Hindlimb muscle (tissue), 1 donor: ENCODE measurements at regions not wholly inside any gene's neighbourhood (a gene's known extent, or its start where the extent isn't known, plus 50 kb on each side); places are given as distances from the start of the nearest gene placed in this dataset.

Experiments used
- DNase-seq: peaks from one replicate; pipeline ENCODE4 v3.0.0-alpha.2; 2013

DNA sequence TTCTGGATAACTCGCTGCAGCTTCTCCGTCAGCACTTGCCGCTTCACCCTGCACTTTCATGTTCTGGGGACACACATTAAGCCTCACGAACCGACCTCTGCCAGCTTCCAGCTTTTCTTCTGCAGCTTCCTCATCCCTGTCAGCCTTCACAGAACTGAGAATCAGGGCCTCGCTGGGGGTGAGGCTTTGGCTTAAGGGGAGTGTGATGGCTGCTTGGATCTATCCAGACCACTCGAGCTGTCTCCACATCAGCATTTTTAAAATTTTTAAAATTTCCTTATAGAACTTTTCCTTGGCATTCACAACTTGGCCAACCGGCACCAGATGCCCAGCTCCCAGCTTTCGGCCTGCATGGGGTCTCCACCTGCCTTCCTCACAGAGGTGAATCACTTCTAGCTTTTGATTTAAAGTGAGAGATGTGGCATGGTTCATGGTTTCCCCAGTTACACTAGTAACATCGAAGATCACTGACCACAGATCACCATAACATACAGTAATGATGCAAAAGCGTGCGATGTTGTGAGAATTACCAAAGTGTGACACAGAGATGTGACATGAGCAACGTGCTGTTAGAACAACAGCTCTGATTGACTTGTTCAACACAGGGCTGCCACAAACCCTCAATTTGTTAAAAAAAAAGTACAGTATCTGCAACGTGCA lies 139.1 kb upstream of the C14orf180 start:
- DNase-seq: no peak

DNA sequence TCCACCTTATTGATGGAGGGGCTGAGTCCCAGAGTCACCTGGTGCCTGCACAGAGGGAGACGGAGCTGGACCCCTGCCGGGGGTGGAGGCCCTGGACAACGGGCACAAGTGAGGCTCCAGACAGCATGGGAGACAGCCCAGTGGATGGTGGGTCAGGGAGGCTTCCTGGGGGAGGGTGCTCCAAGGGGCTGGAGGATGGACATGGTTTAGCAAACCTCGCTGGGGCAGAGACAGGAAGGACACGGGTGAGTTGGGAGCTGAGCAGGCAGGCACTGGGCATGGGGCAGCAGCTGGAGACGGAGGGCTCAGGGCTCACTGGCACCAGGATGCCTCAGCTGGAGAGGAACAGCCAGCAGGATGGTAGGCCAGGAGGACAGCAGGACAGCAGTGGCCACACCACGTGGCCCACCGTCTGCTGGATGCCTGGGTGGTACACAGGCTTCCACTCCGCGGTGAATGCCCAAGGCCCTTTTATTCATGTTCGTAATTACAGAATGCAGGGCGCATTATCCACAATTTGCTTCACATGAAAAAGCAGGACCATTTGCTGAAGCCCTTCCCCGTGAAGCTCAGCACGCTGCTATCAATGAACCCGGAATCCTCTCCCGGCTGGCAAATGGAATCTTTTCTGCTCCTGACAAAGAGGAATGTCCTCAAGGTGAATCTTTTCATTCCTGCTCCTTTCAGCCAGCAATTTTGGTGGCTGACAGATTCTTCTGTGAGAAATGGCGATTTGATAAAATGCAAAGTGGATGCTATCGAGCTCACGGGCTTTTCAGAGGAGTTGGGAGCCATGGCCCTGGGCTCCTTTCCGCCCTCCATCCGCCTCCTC lies 138.1 kb upstream of the C14orf180 start:
- DNase-seq: no peak

DNA sequence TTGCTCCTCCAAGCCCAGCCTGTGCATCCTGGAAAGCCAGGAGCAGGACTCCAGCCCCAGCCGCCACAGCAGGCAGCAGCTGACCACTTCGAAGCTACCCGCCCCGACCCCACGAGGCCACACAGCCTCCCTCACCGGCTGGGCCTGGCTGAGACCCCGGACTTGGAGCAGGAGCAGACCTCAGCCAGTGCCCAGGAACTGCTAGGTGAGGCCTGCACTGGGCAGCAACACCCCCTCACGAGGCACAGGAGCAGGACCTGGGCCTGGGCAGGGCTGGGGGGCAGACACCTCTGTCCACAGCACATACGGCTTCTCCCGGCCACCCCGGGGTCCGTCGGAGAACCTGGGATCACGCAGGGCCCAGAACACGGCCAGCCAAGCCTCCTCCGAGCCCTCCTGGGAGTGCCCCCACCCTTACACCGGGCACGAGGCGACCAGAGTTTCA lies 137.4 kb upstream of the C14orf180 start:
- DNase-seq: no peak

DNA sequence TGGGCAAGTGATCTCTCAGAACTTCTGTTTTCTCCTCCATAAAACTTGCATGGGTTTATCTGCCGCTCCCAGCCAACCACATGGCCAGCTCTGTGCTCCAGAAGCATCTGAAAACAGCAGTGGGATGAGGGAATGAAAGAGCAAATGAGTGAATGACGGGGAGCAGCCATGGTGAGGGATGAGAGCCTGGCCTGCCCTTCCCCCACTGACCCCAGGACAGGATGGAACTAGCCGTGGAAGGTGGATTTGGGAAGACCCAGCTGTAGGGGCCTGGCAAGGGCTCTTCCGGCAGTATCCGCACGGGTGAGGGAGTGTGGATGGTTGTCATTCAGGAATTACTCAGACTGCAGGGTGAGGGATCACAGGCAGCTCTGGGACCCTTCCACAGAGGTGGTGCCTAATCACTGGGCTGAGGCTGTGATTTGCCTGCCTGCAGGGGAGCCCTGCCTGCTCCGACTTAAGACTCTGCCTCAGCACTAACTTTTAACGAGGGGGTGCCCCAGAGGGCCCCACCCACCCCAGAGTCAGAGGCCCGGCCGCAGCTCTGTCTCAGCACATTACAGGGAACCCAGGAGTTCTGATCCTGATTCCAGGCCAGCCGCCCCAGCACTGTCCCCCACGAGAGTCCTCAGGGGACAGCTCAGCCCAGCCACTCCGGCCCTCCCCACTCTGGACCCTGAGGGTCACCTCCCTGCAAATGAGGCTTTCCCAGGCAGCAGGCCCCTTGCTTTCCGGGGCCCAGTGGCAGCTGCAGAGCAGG lies 136.8 kb upstream of the C14orf180 start:
- no peak for DNase-seq

DNA sequence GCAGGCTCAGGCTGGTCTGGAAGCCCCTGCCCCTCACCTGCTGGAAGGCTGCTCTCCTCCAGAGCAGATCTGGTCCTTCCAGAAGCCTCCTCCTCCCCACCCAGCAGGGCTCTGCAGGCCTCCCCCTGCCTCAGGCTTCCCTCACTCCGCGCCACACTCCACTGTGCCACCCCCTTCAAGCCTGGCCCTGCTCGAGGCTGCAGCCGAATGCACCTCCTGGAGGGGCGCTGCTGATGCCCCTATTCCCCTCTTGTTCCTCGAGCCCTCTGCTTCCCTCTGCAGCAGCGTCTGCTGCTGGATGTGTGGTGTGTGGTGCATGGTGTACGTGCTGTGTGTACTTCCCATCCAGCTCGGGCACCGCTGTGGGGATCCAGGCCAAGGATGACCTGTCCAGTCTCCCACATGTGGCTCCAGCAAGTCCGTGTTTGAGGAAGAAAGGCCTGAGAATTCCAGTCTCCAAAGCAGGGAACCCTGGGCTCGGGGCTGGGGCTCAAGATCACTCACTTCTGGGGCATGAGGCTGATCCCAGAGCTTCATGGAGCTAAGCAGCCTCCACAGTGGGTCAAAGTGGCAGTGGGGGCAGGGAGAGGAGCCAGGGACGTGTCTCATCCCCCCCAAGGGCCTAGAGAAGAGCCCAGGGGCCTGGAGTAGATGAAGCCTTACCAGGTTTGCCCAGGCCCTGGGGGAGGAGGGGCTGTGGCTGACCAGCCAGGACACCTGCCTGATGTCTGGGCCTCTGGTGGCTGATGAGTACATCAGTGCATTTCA lies 136.0 kb upstream of the C14orf180 start:
- DNase-seq: no peak

DNA sequence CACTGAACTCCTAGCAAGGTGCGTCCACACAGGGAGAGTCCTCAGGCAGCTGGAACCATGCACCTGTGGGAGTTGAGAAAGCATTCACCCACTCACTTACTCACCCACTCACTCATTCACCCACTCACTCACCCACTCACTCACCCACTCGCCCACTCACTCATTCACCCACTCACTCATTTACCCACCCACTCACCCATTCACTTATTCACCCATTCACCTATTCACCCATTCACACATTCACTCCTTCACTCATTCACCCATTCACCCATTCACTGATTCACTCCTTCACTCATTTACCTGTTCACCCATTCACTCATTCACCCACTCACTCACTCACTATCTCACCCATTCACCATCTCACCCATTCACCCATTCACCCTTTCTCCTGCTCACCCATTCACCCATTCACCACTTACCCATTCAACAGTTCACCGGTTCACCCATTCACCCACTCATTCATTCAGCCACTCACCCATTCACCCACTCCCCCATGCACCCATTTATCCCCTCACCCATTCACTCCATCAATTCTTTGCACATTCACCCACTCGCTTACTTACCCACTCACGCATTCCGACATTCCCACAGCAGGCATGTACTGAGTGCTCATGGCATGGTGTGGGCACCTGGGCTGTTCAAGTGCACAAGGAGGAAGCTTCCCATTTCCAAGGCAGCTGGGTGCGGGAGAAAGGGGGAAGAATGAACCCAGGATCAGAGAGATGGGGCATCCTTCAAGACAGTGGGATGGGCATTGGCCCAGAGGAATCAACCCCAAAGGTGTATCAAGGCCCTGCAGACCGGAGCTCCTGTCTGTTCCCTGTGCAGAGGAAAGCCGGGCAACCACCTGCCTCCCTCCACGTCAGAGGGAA lies 135.2 kb upstream of the C14orf180 start:
- no peak for DNase-seq

DNA sequence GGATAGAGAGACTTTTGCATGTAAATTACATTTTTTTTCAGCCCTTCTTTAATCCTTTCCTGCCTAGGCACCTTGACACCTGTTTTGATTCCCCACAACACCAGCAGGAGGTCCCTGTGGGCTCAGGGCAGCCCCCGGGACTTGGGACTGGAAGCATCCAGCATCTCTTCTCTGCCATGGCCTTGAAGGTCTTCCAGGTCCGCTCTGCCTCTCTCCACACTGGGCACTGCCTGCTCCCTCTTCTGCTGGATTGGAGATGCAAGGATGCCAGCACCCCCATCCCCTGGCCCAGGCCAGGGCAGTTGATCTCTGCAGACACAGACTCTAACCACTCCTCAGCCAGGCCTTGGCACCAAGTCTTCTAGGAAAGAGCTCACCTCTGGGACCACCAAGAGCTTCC lies 134.5 kb upstream of the C14orf180 start:
- no peak for DNase-seq

DNA sequence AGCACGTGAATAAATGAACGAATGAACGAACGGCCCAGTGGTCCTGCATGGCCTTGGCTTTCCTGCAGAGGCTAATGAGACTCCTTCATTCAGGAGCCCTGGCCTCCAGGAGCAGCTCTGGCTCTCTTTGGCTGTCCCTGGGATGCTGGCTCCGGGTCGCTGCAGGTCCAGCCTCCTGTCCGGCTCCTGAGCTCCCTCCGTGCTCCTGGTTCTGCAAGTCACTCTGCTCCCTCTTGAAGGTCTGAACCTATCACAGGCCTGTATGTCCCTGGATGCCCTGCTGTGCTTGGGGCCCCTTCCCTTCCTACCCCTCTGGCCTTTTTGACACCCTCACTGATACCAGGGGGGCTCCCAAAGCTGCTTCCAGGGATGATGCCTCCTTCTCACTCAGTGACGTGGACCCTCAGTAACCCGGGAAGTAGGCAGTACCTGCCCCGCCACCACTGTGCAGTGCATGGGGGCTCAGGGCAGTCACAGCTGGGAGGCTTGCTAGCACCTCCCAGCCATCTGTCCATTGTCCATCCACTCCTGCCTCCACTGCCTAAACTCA lies 133.7 kb upstream of the C14orf180 start:
- DNase-seq: no peak

DNA sequence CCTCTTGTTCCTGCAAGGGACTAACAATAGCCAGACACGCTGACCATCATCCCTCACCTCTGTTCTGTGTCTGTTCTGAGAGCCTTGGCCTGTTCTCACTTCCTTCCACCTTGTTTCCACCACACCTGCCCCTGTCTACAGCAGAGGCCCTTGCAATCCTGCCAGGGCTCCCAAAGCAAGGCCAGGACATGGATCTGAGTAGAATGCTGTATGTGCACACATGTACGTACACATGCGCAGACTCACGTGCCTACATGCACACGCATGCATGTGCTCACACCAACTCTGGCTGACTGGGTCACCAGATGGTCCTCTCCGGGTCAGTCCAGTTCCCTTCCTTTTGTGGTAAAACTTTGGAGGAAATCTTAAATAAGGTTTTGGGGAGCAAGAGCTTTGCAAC lies 133.0 kb upstream of the C14orf180 start:
- no peak for DNase-seq

DNA sequence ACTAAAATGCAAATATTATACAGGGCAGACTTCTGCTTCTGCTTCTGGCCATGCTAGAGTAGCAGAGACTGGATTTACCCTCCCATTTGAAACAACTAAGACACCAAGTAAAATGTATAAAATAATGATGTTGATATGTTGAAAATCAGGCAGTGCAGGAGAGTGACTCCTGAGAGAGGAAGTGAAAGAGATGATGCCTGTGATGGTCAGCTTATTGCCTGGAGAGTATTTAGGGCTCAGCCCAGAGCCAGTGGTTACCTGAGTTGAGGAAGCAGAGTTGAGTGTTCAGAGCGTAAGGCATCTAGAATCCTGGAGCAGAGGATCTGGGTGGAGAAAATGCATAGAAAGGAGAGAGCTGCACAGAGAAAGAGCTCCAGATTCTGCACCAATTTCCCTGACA lies 131.8 kb upstream of the C14orf180 start:
- no peak for DNase-seq

DNA sequence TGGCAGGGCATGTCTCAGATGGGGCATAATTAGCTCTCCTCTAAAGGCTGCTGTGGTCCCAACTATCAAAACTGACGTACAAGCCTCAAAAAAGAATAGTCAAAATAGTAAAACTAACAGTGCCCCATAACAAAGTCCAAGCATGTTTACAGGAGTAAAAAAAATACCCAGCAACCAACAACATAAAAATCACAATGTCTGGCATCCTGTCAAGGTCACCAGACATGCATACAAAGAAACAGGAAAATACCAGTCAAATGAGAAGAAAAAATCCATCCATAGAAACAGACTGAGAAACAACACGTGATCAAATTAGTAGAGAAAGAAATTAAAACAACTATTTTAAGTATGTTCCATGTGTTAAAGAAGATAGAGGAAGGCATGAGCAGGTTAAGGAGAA lies 131.2 kb upstream of the C14orf180 start:
- no peak for DNase-seq

DNA sequence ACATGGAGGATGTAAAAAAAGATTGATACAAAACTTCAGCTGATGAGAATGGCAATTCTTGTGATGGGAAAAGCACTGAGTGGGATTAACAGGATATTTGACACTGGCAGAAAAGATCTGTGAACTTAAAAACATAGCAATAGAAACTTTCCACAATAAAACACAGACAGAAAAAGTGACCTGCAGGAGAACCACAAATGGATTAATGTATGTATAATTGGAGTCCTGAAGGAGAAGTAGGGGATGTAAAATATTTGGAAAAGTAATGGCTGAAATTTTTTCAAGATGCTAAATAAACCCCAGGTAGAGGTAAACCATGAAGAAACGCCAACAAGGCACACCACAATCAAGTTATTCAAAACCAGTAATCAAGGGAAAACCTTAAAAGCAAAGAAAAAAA lies 130.8 kb upstream of the C14orf180 start:
- no peak for DNase-seq

DNA sequence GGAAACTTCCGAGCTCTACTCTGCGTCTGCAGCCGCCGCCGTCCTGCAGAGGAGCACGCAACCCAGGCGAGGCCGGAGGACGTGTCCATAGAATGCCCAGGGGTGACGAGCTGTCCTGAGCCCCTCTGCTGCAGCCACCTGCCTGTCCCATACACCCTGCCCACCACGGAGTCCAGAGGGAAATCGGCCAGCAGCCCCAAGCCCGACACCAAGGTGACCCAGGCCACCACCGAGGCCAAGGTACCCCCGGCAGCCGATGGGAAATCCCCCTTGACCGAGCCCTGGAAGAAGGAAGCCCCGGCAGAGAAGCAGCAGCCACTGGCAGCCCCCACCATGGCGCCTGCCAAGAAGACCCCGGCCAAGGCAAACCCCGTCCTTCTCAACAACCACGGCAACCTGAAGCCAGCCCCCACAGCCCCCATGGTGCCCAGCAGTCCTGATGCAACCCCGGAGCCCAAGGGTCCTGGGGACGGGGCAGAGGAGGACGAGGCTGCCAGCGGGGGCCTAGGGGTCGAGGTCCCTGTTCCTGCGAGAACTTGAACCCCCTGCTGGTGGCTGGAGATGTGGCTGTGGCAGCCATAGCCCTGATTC lies 128.7 kb upstream of the C14orf180 start:
- DNase-seq: no peak

DNA sequence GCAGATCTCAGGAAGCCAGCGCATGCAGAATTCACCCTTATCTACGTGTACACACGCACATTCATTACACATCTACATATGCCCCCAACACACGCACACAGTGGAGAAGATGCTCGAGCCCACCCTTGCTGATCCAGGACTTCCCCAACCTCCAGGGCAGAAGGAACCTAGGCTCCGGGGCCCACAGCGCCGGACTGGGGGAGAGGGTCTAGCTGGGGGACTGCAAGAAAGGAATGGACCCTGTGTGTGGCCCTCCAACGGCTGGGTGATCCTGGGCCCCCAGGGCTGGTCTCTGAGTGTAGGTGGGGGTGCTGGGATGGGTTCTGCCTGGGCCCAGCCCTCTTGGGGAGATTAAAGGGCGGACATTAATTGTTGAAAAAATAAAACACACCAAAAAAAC lies 128.1 kb upstream of the C14orf180 start:
- no peak for DNase-seq

DNA sequence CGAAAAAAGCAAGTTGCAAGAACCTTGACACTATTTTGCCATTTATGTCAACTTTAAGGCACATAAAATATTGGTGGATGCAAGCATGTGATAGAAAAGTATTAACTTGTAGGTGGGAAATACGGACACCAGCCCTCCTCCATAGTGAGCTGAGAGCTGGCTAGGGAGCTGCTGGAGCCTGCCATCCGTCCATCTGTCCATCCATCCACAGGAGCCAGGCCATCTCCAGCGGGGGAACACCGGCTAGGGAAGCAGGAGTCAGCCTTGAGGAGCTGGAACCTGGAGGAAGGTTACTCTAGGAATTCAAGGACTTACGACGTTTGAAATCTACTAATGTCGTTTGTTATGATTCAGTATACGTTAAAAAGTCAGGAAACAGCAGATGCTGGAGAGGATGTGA lies 120.7 kb upstream of the C14orf180 start:
- DNase-seq: no peak

DNA sequence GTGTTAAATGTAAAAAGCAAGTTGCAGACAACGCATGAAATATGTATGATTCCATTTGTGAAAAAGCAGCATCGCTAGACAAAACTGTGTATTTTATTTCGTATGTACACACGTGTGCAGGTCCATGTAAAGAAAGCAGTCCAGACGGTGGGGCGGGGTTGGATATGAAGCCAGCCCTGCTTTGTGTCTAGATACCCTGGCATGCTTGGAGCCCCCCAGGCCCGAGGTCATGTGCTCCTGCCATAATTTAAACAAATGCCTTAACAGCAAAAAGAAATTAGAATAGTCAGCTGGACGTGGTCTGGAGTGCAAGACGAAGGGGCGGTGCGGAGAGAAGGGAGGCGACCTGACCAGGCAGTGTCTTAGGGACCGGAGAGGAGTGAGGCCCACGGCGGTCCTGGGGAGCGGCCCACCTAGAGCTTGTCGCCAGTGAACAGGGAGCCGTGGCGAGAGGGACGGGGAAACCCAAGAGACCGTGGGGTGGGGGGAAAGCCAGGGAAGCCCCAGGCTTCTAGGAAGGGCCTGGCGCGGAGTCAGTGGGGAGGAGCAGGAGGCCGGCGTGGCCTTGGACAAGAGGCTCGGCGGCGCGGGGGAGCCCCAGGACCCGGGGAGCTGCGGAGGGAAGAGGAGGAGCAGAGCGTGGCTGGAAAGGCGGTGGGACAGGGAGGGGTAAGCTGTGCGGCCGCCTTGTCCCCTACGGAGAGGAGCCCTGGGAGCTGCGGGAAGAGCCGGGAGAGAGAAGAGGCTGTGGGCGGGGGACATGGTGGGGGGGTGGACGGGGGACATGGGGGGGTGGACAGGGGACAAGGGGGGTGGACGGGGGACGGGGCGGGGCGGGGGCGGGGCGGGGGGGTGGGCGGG lies 118.5 kb upstream of the C14orf180 start:
- DNase-seq: peak; percentile 23

DNA sequence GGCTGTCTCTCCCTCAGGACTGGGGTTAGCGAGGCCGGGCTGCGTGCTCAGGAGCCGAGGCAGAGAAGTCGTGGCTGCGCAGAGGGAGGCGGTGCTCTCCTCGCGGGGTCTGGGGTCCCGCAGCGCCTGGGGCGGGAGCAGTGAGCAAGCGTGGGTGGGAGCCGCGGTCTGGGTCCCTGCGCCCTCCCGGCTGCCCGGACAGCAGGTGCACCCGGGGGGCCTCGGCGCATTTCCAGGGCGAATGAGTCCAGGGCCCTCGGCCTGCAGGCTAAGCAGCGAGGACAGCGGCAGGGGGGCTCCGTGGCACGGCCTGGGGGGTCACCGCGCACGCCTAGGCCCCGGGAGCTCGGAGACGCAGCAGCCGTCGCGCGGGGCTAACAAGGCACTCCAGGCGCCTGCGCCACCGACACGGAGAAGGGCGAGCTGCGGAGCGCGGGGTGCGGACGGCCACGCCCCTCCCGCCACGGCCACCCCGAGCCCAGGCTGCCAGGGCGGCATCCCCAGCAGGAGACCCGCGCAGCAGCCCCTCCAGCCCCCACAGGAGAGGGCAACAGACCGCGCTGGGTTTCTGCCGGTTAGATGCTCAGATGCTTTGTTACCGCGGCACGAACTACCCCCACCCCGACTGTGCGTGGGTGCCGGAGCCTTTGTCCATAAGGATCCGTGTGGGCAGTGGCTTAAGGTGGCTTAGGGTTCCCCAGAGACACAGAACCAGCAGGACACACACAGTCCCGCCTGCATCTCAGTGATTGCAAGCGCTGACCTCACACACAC lies 117.7 kb upstream of the C14orf180 start:
- DNase-seq: no peak

DNA sequence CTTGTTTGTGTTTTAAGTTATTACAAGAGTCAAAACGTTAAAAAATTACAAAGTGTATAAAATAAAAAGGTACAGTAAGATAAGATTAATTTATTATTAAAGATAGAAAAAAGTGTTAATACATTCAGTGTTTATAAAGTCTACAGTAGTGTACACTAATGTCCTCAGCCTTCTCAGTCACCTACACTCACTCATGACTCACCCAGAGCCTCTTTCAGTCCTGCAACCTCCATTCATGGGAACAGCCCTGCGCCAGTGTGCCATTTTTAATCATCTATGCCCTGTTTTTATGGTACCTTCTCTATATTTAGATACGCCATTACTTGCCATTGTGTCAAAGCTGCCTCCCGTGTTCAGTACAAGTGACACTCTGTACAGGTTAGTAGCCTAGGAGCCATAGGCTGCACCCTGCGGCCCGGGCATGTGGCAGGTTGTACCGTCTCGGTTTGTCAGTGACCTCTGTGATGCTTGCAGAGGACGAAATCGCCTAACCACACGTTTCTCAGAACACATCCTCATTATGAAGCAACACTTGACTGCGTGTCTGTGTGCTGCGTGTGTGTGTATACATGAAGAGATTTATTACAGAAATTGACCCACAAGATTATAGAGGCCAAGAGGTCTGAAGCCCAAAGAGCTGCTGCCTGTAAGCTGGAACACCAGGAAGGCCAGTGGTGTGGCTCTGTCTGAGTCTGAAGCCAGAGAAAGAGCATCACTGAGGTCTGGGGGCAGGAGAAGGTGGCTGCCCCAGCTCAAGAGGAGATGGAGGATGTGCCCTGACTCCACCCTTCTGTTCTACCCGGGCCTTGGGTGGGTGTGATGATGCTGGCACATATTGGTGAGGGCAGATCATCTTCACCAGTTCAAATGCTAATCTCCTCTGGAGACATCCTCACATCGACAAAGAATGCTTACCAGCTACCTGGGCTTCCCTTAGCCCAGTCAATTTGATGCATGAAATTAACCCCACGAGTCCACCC lies 116.6 kb upstream of the C14orf180 start:
- DNase-seq: no peak
